ENCODE measurements at regions not wholly inside any gene's neighbourhood (a gene's known extent, or its start where the extent isn't known, plus 50 kb on each side); places are given as distances from the start of the nearest gene placed in this dataset.
A peak's percentile ranks its signal among the peaks of the same experiment; 100 is the strongest.

DNA sequence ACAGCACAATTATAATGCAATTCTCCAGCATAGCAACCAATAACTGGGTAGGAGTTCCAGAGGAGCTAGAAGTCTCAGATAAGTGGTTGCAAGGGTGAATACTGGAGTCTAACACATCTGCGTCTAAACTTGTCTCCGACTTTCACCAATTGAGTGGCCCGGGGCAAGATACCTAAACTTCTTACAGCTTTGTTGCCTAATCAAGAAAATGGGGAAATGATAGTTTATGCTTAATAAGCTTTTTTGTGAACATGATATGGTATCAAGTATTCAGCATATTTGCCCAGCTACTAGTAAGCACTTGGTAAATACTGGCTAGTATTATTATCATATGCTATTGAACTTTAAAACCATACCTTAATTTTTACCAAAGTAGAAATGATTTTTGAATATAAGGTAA is 183.5 kb downstream of the KCNJ2 start:
- in situ Hi-C loops (cut with MboI; ENCODE audit: low sequenced_read_pairs) = no loop called here
- ATAC-seq (ENCODE audit: low read depth) = no peak
- CTCF ChIA-PET = no interaction called here

More for the DNA sequence above, 183.5 kb downstream of the KCNJ2 start:
- Histone ChIP-seq H2BK120ac (ENCODE audit: low read depth, low read length) (no peak overlapping the region), H3K56ac (ENCODE audit: extremely low read depth, insufficient read depth, low read length) (no peak overlapping the region), H2BK20ac (ENCODE audit: low read depth, low read length) (no peak overlapping the region), H4K91ac (ENCODE audit: insufficient read depth, low read depth, low read length) (no peak overlapping the region), H2AK5ac (ENCODE audit: low read depth, low read length) (no peak overlapping the region), H3K9me1 (ENCODE audit: insufficient read depth, low read length) (no peaks in the 10 kb centered on the region), H4K5ac (ENCODE audit: low read depth, low read length) (no peak overlapping the region), H2BK15ac (ENCODE audit: low read depth, low read length) (no peak overlapping the region), H3K79me1 (ENCODE audit: low read depth in 1 of 2, low read length in 2 of 2) (no peaks in the 10 kb centered on the region), H3K27me3 (ENCODE audit: control insufficient read depth, insufficient read depth, low read length) (no peaks in the 10 kb centered on the region; the same call in 1 of the 2 replicates), H2AK9ac (replicated peaks; ENCODE audit: low read depth, low read length, poor library complexity) (no peak overlapping the region), H2AFZ (replicated peaks; ENCODE audit: low read length, poor library complexity) (no peak overlapping the region), H3K4me2 (ENCODE audit: low read depth, low read length) (no peak overlapping the region), H3K18ac (ENCODE audit: low read depth, low read length) (no peak overlapping the region), H3K4ac (ENCODE audit: low read depth, low read length) (no peak overlapping the region), H3K36me3 (ENCODE audit: control insufficient read depth, insufficient read depth, low read length) (no peaks in the 10 kb centered on the region), H3K9ac (ENCODE audit: low read depth, low read length) (no peak overlapping the region), H4K20me1 (ENCODE audit: insufficient read depth, low read length) (no peaks in the 10 kb centered on the region), H3K4me1 (ENCODE audit: control insufficient read depth, insufficient read depth, low read length) (no peaks in the 10 kb centered on the region), H3K27ac (ENCODE audit: insufficient read depth, low read length) (no peak overlapping the region), H3K9me3 (ENCODE audit: control insufficient read depth, insufficient read depth, low read length) (no peaks in the 10 kb centered on the region), H3K14ac (replicated peaks; ENCODE audit: low read depth, low read length) (no peak overlapping the region), H4K8ac (ENCODE audit: low read depth in 2 of 2, low read length in 2 of 2) (no peak overlapping the region), H3K4me3 (ENCODE audit: insufficient read depth, low read depth, low read length) (no peak overlapping the region), H2BK5ac (ENCODE audit: low read depth, low read length, poor library complexity, severe bottlenecking) (no peak overlapping the region), H3K23ac (ENCODE audit: low read depth, low read length) (no peak overlapping the region)
- POLR2A ChIA-PET (ENCODE audit: unreplicated experiment) = no interaction called here
- BruUV-seq (replicated peaks) = no TSS peak
- no CpG with 5 or more reads among the region's 3 CpGs for WGBS, 2 experiments (ENCODE audit: extremely low coverage in 2 of 2, insufficient read length in 1 of 2)
- intact Hi-C loops (cut with micrococcal nuclease) = no loop called here
- no peak for DNase-seq
- TF ChIP-seq MAFK (IDR thresholded peaks at IDR 0.05; ENCODE audit: low read depth, low read length) = 0 out of 2 replicates have a peak, but pooled peaks have one; percentile 31
- no peak for TF ChIP-seq RFX5 (IDR thresholded peaks at IDR 0.05; ENCODE audit: low read depth, low read length)
- dilution Hi-C loops (cut with HindIII; ENCODE audit: low sequenced_read_pairs, unreplicated experiment) = no loop called here

All from IMR-90 (cell line).